Lung microvascular endothelial cell (primary cell): ENCODE measurements at regions not wholly inside any gene's neighbourhood (a gene's known extent, or its start where the extent isn't known, plus 50 kb on each side); places are given as distances from the start of the nearest gene placed in this dataset.
"Not testable (repeated sequence)": the region's sequence is repeated elsewhere in the genome, so short reads cannot be mapped to it uniquely, and the experiment has no call there.

Source experiments
- DNase-seq, 2 donors: peaks; one replicate each; pipeline versions ENCODE4 v3.0.0 to v3.0.0-alpha.2; 2010; ENCODE audit warnings: low read depth in 2 of 2

DNA sequence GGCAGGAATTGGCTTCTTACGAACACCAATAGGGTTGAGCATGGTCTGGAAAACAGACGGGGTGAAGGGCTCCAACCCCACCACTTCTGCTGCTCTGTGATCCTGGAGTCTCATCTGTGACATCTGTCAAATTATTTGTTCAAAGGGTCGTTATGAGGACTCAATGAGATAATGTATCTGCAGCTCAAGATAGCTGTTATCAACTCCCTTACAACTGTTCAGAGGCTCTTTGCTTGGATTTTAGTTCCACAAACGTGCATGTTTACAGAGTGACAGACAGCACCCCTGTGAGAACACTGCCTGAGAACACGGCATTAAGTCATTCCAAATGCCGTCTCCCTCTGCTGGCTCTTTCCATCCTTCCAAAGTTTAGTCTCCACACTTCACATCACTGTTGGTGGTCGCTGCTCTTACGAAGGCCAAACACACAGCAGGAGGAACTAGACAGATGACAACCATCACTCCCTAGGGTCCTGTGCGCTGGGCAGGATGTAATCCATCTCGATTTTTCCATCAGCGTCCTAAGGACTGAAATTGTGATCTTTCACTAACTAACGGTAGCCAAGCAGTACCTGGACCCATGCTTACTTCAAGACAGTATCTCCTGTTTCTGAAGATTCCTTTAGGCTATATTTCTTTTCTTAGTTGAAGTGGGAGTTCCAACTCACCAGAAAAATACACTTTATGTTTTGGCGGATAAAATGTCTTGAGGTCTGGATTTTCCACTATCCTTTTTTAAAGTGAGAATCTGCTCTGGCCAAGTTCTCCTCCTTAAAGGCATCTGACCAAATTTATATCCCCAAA, 220.3 kb downstream of the ANAPC1 start:
- no peak for DNase-seq

- no peak for DNase-seq
Measured at GRCh38 chr2:111664275-111664850, 219.6 kb downstream of the ANAPC1 start.

- DNase-seq = no peak
Measured at GRCh38 chr2:111665011-111665410, 219.0 kb downstream of the ANAPC1 start.

DNA sequence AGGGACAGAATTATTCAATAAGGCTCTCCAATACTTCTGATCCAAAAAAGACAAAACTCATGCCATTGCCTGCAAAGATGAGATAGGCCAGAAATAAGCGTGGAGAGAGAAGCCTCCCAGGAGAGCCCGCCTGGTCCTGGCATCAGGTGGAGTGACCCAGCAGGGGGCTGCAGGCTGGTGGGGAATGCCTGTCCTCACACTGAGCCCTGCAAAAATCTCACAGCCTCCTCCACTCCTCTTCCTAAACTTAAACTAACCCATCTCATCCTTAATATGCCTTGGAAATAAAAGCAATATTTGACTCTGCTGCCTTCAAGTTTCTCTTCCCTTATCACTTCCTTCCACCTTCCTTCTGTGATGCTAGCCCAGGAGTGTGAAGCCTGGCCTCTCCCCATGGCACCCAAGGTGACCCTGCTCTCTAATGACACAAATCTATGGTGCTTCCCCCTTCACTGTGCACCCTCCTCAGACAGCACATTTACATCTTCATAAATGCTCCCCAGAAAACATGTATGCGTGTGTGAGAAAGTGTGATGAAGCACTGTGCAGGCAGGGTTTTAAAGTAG, 218.4 kb downstream of the ANAPC1 start:
- DNase-seq = no peak

DNA sequence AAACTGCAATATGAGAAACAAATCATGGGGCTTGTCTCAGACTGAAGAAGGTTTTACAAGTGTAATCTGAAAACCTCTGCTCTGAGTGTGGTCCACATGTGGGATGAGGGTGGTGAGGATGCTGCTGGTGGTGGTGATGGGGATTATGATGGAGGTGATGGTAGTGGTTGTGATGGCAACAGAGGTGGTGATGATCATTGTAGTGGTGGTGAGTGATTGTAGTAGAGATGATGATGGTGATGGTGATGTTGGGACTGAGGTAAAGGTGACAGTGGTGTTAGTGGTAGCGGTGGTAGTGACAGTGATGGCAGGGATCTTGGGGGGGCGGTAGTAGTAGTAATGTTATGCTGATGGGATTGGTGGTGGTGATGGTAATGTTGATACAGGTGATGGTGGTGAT, 217.8 kb downstream of the ANAPC1 start:
- no peak for DNase-seq

DNA sequence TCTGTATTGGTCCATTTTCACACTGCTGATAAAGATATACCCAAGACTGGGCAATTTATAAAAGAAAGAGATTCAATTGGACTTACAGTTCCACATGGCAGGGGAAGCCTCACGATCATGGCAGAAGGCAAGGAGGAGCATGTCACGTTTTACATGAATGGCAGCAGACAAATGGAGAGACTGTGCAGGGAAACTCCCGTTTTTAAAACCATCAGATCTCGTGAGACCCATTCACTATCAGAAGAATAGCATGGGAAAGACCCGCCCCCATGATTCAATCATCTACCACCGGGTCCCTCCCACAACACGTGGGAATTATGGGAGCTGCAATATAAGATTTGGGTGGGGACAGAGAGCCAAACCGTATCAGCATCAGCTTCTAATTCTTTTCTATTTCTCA, 217.0 kb downstream of the ANAPC1 start:
- no peak for DNase-seq

GRCh38 chr2:111667542-111668273, 216.3 kb downstream of the ANAPC1 start:
- DNase-seq = peak in 1 of 2 donors; percentile 75

DNA sequence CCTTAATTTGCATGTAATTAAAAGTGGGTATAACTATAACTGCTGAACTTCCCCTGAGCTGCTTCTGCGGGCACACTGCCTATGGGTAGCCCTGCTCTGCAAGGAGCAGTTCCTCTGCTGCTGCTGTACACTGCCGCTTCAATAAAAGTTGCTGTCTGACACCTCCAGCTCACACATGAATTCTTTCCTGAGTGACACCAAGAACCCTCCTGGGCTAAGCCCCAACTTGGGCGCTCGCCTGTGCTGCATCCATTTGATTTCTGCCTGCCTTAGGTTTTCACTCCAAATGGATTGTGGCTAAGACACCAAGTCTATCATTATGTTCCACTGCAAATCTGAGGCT, 215.7 kb downstream of the ANAPC1 start:
- no peak for DNase-seq

DNA sequence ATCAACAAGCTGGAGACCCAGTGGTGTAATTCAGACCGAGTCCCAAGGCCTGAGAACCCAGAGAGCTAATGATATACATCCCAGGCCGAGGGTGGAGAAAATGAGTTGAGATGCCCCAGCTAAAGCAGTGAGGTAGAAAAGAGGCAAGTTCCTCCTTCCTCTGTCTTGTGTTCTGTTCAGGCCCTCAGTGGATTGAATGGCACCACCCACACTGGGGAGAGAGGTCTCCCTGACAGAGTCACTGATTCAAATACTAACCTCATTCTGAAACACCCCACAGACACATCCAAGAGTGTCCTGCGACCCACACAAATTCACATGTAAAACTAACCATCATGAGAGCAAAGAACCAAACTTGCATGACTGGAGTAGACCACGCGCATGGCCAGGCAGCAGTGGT, 215.3 kb downstream of the ANAPC1 start:
- DNase-seq = no peak

GRCh38 chr2:111669928-111670695, 213.9 kb downstream of the ANAPC1 start:
- no peak for DNase-seq

- DNase-seq = no peak
Measured at GRCh38 chr2:111670776-111671175, 213.2 kb downstream of the ANAPC1 start.

GRCh38 chr2:111671426-111672150, 212.4 kb downstream of the ANAPC1 start:
- DNase-seq = peak; percentile 78 to 84

DNA sequence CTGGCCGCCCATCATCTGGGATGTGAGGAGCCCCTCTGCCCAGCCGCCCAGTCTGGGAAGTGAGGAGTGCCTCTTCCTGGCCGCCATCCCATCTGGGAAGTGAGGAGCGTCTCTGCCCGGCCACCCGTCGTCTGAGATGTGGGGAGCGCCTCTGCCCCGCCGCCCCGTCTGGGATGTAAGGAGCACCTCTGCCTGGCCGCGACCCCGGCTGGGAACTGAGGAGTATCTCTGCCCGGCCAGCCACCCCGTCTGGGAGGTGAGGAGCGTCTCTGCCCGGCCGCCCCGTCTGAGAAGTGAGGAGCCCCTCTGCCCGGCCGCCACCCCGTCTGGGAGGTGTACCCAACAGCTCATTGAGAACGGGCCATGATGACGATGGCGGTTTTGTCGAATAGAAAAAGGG, 211.4 kb downstream of the ANAPC1 start:
- DNase-seq = not testable (repeated sequence)

DNA sequence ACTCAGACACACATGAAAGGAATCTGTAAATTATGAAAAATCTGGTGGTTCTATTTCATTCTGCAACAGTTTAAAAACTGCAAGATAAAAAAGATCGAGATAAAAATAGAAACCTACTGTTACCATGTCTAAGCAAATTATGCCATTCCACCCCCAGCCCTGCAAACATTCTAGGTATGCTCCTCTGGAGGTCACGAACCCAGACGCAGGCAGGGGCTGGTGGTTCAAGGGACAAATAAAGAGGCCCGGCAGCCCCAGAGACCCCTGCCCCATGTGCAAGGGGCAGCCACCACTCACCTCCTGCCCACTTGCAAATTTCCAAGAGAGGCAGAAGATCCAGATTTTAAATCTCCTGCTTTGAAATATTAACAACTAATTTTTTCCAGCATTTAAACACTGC, 210.5 kb downstream of the ANAPC1 start:
- no peak for DNase-seq

- no peak for DNase-seq
Measured at GRCh38 chr2:111675419-111676194, 208.4 kb downstream of the ANAPC1 start.

DNA sequence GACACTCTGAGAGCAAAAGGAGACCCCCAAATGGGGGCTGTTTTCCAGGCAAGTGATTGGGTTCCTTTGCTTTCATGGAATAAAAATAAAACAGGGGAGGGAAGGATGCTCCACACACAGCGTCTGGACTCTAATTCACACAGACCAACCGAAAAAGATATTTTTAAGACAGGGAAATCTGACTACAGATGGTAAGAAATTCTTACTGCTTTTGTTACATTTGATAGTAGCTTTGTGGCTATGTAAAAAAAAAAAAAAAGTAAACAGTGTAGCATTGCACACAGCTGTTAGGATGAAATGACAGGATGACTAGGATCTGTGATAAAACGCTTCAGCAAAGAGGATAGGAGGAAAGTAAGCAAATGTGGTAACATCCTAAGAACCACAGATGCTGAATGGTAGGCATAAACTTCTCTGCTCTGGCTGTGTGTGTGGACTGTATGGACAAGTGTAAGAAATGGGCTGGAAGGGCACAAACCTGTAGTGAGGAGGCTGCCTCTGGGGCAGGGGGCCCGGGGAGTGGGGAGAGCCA, 207.6 kb downstream of the ANAPC1 start:
- no peak for DNase-seq

- no peak for DNase-seq
Measured at GRCh38 chr2:111678161-111678560, 205.8 kb downstream of the ANAPC1 start.

GRCh38 chr2:111678651-111679050, 205.3 kb downstream of the ANAPC1 start:
- DNase-seq = no peak

- DNase-seq = no peak
Measured at GRCh38 chr2:111679202-111679601, 204.8 kb downstream of the ANAPC1 start.

DNA sequence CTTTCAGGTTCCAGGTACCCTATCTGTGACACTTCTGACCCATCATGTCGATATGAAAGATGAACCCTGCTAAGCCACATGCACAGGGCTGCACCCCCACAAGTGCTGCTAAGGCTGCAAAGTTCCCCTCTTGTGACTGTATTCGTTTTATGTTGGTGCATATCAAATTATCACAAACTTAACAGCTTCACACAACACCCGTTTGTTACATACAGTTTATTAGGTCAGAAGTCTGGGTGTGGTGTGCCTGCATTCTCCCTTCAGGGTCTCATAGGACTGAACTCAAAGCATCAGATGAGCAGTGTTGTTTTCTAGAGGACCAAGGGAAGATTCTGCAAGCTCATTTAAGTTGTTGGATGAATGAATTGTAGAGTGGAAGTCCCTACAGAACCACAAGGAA, 199.4 kb downstream of the ANAPC1 start:
- no peak for DNase-seq
